Astrocyte of the spinal cord (primary cell): ENCODE measurements at regions not wholly inside any gene's neighbourhood (a gene's known extent, or its start where the extent isn't known, plus 50 kb on each side); places are given as distances from the start of the nearest gene placed in this dataset.
A peak's percentile ranks its signal among the peaks of the same experiment; 100 is the strongest.

Source experiments
- DNase-seq: peaks from one replicate; pipeline ENCODE4 v3.0.0; 2011; ENCODE audit warnings: low read depth, low spot score
- H3K4me3 ChIP-seq: 2 replicates; pipeline ENCODE4 v1.5.1; 2011; ENCODE audit warnings: low read depth, mild to moderate bottlenecking, low read length, moderate library complexity
- in situ Hi-C: cut with HindIII; loops from 2 replicates; pipeline ENCODE4 v1.10.0; 2017; ENCODE audit warnings: low sequenced_read_pairs
- TF ChIP-seq, protein P1 (sequence below): IDR thresholded peaks from 2 replicates; pipeline ENCODE4 v1.5.1; 2012; ENCODE audit warnings: low read depth, mild to moderate bottlenecking, low read length, inconsistent platforms

DNA sequence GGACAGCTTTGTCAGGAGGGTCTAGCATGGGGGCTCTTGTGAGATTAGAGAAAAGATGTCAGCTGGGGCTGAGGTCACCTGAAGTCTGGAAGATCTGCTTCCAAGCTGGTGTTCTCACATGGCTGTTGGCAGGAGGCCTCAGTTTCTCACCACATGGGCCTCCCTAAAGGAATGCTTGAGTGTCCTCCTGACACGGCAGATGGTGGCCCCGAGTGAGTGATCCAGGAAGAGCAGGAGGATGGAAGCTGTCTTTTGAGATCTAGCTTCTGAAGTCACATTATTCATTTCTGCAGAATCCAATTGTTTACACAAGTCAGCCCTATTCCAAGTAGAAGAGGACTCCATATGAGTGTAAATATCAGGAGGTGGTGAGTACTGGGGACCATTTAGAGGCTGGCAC, 344.0 kb upstream of the PROK2 start:
- TF ChIP-seq, protein P1, sequence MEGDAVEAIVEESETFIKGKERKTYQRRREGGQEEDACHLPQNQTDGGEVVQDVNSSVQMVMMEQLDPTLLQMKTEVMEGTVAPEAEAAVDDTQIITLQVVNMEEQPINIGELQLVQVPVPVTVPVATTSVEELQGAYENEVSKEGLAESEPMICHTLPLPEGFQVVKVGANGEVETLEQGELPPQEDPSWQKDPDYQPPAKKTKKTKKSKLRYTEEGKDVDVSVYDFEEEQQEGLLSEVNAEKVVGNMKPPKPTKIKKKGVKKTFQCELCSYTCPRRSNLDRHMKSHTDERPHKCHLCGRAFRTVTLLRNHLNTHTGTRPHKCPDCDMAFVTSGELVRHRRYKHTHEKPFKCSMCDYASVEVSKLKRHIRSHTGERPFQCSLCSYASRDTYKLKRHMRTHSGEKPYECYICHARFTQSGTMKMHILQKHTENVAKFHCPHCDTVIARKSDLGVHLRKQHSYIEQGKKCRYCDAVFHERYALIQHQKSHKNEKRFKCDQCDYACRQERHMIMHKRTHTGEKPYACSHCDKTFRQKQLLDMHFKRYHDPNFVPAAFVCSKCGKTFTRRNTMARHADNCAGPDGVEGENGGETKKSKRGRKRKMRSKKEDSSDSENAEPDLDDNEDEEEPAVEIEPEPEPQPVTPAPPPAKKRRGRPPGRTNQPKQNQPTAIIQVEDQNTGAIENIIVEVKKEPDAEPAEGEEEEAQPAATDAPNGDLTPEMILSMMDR = no peak
- no peak for DNase-seq
- H3K4me3 ChIP-seq = no peak overlapping the region
- in situ Hi-C loops = no loop called here

DNA sequence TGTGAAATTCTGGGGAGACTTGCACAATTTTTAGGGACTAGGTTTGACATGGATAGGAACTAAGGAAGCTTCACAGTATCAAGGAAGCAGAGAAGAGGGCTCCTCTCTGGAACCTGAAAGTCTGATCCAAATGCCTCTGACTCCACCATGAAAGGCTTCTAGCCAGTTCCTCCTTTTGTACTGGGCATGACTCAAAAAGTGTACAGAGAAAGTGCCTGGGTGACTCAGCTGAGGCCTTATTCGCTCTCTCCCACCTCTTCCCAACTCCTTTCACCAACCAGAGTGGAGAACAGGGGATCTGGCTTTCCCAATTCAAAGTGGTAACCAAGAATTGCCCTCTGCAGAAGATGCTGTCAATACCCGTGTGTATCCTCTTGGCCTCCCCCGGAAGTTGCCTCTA, 342.9 kb upstream of the PROK2 start:
- DNase-seq = peak; percentile 37
- in situ Hi-C loops = no loop called here
- TF ChIP-seq, protein P1 = no peak

DNA sequence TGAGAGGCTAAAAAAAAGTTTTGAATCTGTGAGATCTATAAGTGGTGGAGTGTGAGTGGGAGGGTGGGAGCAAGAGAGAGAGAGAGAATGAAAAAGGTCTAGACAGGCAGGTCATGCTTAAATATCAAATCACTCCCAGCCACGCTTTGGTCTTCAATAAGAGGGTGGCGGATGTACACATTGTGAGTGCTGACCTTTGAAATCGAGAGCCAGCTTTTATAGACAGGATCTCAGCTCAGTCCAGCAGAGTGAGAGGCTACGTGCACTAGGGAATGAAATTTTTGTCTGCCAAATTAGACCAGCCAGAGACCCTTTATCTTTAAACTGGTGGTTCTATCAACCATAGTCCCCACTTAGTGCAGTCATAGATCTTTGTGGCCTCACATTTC, 342.3 kb upstream of the PROK2 start:
- in situ Hi-C loops = no loop called here
- H3K4me3 ChIP-seq = no peak overlapping the region
- DNase-seq = no peak
- TF ChIP-seq, protein P1 = no peak

More for the DNA sequence above, 342.9 kb upstream of the PROK2 start:
- H3K4me3 ChIP-seq = no peak overlapping the region

DNA sequence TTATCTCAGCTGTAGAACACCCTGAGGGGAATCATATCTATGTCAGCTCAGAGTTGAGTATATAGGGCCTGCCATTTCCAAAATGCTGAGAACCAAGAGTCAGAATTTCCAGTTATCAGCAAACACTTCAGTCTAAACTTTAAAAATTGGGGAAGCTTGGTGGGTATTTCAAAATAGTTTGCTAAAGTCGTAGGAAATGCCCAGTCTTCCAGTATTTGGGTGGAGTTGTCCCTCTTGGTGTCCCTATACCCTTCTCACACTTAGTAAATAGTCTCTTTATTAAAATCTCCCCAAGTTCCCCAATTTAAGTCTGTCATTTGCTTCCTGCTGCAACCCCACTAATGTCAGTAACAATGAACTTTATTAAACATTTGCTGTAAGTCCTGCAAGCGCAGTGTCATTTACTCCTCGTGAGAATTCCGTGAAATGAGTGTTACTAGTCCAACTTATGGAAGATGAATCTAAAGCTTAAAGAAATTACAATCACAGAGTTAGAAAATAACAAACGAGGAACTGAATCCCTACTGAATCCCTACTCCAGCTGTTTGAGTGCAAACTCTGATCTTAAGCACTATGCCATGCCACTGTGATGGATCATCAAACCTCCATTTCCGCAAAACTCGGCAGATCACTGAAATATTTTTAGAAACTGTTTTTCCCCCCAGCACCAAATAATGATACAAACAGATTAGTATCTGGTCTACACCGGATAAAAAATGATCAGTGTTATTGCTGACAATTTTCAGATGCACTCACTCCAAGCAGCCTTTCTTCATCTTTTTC, 341.7 kb upstream of the PROK2 start:
- TF ChIP-seq, protein P1 = no peak
- no peak overlapping the region for H3K4me3 ChIP-seq
- in situ Hi-C loops = no loop called here
- DNase-seq = no peak

DNA sequence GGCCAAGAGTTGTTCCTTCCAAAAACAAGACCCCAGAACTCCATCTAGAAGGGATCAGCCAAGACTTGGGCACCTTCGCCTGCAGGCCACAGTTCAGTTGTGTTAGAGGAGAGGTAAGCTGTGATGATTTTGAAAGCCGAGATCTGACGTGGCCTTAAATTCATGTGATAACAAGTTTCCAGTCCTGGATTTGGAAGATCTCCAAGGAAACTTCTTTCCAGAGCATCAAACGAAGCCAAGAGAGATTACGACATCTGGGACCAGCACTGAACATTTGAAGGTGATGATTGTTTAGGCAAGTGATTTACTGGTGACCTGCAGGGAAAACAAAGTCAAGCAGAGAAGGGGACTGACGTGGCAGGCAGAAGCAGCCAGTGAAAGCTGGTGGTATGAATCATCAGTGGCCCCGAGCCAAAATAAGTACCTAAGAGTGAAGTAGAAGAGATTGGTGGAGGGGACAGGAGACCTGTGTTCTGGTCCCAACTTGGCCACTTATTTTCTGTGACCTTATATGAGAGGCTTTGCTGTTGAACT, 339.0 kb upstream of the PROK2 start:
- DNase-seq = peak; percentile 90
- no peak overlapping the region for H3K4me3 ChIP-seq
- TF ChIP-seq, protein P1 = no peak
- in situ Hi-C loops = no loop called here

DNA sequence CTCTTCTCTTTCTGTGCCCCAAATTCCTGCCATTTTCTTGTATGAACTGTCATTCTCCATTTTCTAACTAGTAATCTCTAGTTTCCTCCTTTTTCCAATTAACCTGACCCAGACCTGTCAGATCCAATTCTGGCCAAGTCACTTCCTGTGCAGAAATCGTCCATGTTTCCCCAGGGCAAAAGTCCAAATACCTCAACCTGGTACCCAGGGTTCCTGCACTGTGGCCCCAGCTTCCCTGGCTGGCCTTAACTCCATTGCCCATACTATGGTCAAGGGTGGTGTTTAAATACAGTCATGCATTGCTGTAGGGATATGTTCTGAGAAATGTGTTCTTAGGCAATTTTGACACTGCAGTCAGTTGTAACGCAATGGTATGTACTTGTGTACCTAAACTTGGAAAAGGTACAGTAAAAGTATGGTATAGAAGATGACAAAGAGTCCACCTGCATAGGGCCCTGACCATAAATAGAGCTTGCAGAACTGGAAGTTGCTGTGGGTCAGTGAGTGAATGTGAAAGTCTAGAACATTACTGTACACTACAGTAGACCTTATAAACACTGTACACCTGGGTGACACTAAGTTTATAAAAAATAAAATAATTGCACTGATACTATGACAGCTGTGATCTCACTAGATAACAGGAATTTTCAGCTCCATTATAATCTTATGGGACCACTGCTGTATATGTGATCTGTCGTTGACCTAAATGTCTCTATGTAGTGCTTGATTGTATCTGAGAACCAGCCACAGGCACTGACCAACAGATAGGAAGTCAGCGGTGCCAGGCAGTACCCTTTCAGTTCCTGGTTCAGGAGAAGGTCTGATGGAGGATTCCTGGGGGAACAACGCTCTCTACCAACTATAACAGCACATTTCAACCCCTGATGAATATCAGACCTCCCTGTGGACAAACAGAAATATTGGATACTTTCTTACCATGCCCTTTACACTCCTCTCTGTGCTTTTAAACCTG, 336.1 kb upstream of the PROK2 start:
- H3K4me3 ChIP-seq = no peak overlapping the region
- DNase-seq = no peak
- TF ChIP-seq, protein P1 = no peak
- in situ Hi-C loops = no loop called here
